ENCODE measurements at regions not wholly inside any gene's neighbourhood (a gene's known extent, or its start where the extent isn't known, plus 50 kb on each side); places are given as distances from the start of the nearest gene placed in this dataset.

DNA sequence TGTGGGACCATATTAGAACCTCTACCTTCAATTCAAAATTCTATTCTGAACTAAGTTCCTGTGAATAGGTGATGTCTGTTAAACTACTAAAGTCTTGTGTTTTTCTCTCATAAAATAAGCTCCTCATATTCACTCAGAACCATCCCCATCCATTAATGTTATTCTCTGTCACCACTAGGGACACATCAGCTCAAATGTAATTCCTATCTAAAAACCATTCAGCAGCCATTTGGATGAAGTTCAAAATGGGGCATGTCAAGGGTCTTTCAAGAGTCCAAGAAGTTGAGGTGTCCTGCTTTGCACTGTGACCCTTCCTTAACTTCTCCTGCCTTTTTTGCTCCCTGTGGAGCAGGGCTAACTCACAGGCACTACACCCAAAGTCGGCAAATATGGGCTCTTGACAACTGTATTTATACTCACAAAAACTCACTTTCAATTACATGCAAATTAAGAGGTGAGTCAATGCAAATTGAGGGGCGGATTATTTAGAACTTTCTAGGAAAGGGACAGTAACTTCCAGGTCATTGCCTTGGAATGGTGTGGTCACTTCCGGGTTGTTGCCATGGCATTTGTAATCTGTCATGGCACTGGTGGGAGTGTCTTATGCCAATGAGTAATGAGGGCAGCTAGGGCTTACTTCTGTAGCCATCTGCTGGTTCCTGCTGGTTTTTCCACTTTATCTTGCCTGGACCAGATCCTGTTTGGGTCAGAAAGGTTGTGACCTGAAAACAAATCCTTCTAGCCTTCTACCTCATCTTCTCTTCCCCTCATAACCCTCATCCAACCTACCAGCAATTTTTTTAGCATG is 128.2 kb upstream of the COX10 start:
- no peak for DNase-seq

DNA sequence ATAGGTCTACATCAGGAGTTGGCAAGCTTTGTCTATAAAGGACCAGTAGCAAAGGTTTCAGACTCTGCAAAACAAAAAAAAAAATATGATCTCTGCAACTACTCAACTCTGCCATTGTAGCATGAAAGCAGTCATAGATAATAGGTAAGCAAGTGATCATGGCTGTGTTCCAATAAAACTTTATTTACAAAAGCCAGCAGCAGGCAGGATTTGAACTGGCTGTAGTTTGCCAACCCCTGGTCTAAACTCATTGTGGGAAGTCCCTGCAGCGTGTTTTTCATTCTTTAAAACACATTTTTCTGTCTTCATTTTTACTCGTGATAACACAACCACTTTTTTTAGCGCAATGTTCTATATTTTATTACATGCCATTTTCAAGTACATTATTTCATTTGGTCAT is 127.5 kb upstream of the COX10 start:
- no peak for DNase-seq

GRCh38 chr17:13943909-13944308 is 125.4 kb upstream of the COX10 start:
- peak; percentile 42 for DNase-seq

DNA sequence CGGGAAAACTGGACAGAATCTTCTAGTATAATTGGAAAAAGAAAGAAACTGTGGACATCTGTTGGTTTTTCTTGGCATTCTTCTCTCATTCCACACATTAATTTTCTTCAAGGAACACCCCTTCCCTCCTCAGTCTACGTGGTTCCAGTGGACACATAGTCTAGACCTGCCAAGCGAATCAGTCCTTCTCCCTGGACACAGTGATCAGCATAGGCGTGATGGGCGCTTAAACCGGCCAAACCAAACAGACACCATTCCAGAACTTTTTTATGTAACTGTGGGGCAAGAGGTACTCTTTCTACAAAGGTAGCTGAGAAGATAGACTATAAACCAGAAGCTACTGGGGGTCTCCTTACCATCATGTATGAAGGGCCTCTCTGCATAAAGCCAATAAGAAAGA is 121.8 kb upstream of the COX10 start:
- no peak for DNase-seq

DNA sequence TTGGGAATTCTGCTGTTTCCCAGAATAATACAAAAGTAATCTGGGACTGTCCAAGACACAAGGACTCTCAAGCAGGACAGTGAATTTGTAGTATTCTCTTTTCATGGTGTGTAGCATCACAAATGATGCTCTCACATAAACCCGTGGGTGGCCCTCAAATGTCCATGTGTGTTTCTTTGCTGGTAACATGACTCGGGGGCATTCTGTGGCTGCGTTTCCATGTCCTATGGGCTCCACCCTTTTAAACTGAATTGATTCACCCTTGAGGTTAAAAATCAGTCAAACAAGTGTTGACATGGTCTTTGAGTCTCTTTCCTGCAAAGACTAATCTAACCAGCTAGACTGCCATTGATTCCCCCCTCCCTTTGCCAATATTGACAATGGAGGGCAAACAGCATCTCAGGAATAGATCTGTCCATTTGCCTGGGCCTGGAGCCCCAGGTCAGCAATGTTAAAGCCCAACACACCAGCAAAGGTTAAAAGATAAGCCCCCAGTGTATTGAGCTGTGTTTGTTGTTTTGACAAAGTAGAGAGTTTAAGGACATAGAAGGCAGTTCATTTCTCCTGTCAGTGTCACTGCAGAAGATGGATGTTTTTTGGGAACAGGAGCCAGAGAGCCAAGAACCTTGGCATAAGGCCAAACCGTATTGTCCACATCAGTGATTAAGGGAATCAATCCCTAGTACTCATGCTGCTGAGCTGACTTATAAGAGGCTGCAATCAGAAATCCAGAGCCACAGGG is 117.1 kb upstream of the COX10 start:
- peak; percentile 11 for DNase-seq

DNA sequence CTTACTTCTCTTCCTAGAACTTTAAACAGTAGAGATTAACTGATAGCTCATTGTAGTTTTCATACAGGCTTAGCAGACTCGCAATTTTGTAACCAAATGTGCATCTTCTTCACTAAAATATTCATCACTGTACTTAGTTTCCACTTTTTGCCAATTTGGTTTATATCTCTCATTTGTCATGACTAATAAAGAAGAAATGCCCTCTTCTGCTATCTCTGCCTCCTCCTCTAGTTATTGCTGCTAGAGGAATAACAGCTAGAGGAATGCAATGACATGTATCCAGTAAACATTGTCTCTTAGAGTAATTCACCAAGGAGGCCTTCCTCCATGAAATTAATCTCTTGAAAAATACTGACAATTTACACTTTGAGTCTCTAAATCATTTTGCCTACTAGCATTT is 115.5 kb upstream of the COX10 start:
- no peak for DNase-seq

GRCh38 chr17:13957636-13958035 is 111.7 kb upstream of the COX10 start:
- DNase-seq = no peak

DNA sequence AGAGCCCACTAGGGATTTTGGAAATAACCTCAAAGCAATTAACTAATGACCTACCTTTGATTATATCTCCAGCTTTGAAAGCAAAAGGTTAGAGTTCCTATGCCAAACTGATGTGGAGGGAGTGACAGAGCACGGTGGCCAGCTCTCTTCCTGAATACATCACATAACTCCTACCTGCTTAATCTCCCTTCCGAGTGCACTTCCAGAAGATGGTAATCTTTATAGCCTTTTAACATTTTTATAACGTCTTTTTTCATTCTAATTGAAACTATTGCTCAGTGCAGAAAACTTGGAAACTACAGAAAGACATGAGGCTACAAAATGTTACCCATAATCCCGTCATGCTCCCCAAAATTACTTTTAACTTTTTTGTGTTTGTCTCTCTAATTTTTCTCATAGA is 110.5 kb upstream of the COX10 start:
- DNase-seq = no peak

- DNase-seq = no peak
Measured at GRCh38 chr17:13961265-13961664, 108.0 kb upstream of the COX10 start.

GRCh38 chr17:13962716-13963240 is 106.5 kb upstream of the COX10 start:
- no peak for DNase-seq

DNA sequence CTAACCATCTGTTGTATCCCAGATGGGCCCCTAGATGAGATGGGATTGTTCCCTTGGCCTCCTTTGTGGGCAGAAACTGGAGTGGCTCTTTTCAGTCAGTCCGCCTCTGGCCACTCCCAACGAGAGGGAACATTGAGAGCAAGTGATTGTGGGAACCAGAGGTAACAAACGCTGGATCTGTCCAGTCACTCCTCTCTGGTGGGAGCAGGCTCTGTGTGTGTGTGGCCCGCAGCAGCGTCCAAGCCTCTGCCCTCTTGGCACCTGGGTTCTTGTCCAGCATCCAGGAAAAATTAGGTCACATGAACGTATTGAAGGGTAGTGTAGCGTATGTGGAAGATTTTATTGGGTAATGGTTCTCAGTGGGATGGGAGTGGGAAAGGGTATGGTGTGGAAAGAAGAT is 101.9 kb upstream of the COX10 start:
- DNase-seq = no peak

- no peak for DNase-seq
Measured at GRCh38 chr17:13970531-13970930, 98.8 kb upstream of the COX10 start.

- DNase-seq = no peak
Measured at GRCh38 chr17:13973960-13974651, 95.2 kb upstream of the COX10 start.

GRCh38 chr17:13977837-13978236 is 91.5 kb upstream of the COX10 start:
- no peak for DNase-seq

- DNase-seq = no peak
Measured at GRCh38 chr17:13978478-13978877, 90.8 kb upstream of the COX10 start.

DNA sequence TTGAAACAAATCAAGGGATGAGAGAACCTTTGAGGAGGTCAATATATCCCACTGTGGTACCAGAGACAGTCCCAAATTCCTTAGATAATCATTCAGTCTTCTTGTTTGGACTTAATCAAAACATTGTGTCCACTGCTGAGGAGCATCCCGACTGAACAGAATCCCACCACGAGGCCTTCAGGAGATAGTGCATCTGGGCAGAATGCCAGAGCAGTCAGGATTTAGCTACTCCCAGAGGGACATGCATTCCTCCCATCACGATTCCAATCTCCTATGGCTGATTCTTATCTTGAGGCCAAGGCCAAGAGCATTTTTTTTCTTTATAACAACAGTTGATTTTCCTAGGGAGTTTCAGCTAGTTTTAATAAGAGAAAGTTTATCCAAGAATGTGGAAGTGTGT is 87.4 kb upstream of the COX10 start:
- no peak for DNase-seq

DNA sequence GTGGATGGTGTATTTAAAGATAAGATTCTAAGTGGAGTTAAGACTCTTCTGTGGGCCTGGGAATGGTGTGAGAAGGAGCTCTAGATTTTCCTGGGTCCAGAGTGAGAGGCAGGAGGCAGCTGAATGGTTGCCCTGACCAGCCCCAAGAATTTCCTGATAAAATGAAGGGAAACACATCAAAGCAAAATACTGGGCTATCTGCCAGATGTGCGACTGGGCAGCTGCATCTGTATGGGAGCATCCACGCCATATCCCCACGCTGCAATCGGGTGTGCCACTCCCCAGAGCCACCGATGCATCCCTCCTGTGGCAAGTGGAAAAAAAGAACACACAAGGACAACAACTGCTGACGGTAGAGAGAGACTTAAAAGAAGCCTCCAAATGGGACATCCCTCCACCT is 84.3 kb upstream of the COX10 start:
- DNase-seq = no peak

GRCh38 chr17:13986855-13987254 is 82.4 kb upstream of the COX10 start:
- no peak for DNase-seq

DNA sequence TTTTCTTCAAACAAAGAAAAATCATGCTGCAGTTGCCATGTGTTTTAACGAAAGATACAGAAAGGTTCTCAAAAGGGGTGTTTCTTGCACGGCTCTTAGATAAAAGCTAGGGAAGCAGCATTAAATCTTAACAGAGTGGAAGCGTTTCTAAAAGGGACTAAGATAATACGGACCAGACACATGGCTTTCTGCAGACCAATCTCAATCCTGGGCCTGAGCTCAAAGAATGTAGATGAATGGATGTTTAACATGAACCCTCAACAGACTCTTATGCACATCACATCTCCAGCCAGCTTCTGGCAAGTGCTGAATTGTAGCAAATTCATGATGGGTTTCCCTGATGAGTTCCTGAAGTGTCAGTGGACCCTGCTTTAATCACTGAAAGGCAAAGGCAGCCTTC is 80.2 kb upstream of the COX10 start:
- no peak for DNase-seq

GRCh38 chr17:13993106-13993505 is 76.2 kb upstream of the COX10 start:
- DNase-seq = no peak

DNA sequence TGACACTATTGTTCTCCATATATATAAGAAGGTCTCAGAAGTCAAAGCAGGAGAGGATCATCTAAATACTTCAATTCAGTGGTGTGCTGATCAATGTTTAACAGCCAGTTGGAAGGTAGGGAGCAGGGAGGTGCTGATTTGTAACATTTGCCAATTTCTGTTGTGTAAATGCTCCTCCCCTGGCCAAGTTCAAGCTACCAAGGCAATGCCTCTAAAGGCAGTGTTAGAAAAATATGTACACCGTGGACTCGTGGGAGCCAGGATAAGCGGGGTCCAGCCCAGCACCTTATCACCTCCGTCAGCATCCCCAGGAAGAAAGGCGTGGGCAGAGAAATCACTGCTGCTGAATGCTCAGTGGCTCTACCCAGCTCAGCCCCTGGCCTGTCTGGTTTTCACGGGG is 75.3 kb upstream of the COX10 start:
- no peak for DNase-seq

- no peak for DNase-seq
Measured at GRCh38 chr17:13995856-13996271, 73.4 kb upstream of the COX10 start.

DNA sequence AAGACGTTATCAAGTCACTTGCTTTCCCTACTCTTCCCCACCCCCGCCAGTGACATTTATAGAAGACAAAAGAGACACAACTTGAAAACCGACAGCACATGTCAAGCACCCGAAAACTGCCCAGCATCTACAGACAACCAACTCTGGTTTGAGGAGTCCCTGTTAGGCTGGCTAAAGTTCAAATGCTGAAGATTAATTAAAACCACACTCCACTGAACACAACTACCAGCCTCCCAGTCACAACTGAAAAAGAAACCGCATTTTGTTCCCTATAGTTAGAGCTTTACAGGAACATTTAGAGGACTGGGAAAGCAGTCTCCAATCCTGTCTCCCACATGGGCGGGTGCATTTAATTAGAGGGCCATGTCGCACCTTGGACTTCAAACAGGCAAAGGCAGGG is 73.0 kb upstream of the COX10 start:
- DNase-seq = no peak

GRCh38 chr17:13996748-13997147 is 72.6 kb upstream of the COX10 start:
- DNase-seq = no peak
